Liver (tissue), 7 donors: ENCODE measurements at regions not wholly inside any gene's neighbourhood (a gene's known extent, or its start where the extent isn't known, plus 50 kb on each side); places are given as distances from the start of the nearest gene placed in this dataset.
"Not testable (repeated sequence)": the region's sequence is repeated elsewhere in the genome, so short reads cannot be mapped to it uniquely, and the experiment has no call there.

Source experiments
- DNase-seq: peaks from one replicate; pipeline ENCODE4 v3.0.0-alpha.2; 2017; ENCODE audit warnings: low spot score
- H3K27ac ChIP-seq, 2 donors: one replicate each; pipeline ENCODE4 v1.7.0; 2013; ENCODE audit warnings: inconsistent platforms in 2 of 2, low read length in 2 of 2, control low read depth in 1 of 2, low read depth in 1 of 2, mild to moderate bottlenecking in 1 of 2
- H3K27me3 ChIP-seq, 4 donors: one replicate each; pipeline versions ENCODE4 v1.6.1 to v1.7.0; 2013; ENCODE audit warnings: low read length in 3 of 4, inconsistent platforms in 1 of 4, mild to moderate bottlenecking in 1 of 4, moderate library complexity in 1 of 4; ENCODE audit not compliant: control insufficient read depth in 4 of 4, insufficient read depth in 4 of 4
- H3K36me3 ChIP-seq, 4 donors: one replicate each; pipeline versions ENCODE4 v1.6.1 to v1.7.0; 2013; ENCODE audit warnings: low read length in 3 of 4, mild to moderate bottlenecking in 3 of 4, low read depth in 1 of 4, moderate library complexity in 1 of 4; ENCODE audit not compliant: control insufficient read depth in 4 of 4, insufficient read depth in 3 of 4
- H3K4me1 ChIP-seq, 4 donors: one replicate each; pipeline versions ENCODE4 v1.6.1 to v1.7.0; 2013; ENCODE audit warnings: low read length in 3 of 4, mild to moderate bottlenecking in 3 of 4, moderate library complexity in 1 of 4; ENCODE audit not compliant: control insufficient read depth in 4 of 4, insufficient read depth in 4 of 4
- H3K4me3 ChIP-seq, 3 donors: one replicate each; pipeline versions ENCODE4 v1.6.1 to v1.7.0; 2013; ENCODE audit warnings: low read length in 3 of 3, control low read depth in 1 of 3, low read depth in 1 of 3, mild to moderate bottlenecking in 1 of 3
- H3K9ac ChIP-seq, 2 donors: one replicate each; pipeline ENCODE4 v1.7.0; 2013; ENCODE audit warnings: low read length in 2 of 2, mild to moderate bottlenecking in 2 of 2, moderate library complexity in 2 of 2, control low read depth in 1 of 2, low read depth in 1 of 2
- H3K9me3 ChIP-seq, 4 donors: one replicate each; pipeline versions ENCODE4 v1.6.1 to v1.7.0; 2013; ENCODE audit warnings: low read length in 3 of 4; ENCODE audit not compliant: control insufficient read depth in 4 of 4
- EGR1 ChIP-seq, 2 donors: IDR thresholded peaks; 2 replicates each; pipeline ENCODE4 v1.6.1; 2016 to 2018; ENCODE audit warnings: antibody characterized with exemption in 2 of 2, low read depth in 2 of 2
- FOXA1 ChIP-seq: IDR thresholded peaks from 2 replicates; pipeline ENCODE4 v1.6.1; 2016; ENCODE audit warnings: antibody characterized with exemption
- FOXA2 ChIP-seq: IDR thresholded peaks from 2 replicates; pipeline ENCODE4 v1.6.1; 2016; ENCODE audit warnings: antibody characterized with exemption
- GABPA ChIP-seq, 2 donors: IDR thresholded peaks in 1 of 2; conservative IDR thresholded peaks in 1 of 2; 2 replicates each; pipeline ENCODE4 v1.6.1; 2016; ENCODE audit warnings: antibody characterized with exemption in 2 of 2, mild to moderate bottlenecking in 1 of 2, moderate library complexity in 1 of 2
- HNF4A ChIP-seq, 2 donors: conservative IDR thresholded peaks; 2 replicates each; pipeline ENCODE4 v1.6.1; 2016; ENCODE audit warnings: antibody characterized with exemption in 2 of 2, mild to moderate bottlenecking in 2 of 2
- HNF4G ChIP-seq: IDR thresholded peaks from 2 replicates; pipeline ENCODE4 v1.6.1; 2016; ENCODE audit warnings: antibody characterized with exemption
- JUND ChIP-seq, 2 donors: IDR thresholded peaks; 2 replicates each; pipeline ENCODE4 v1.6.1; 2016; ENCODE audit warnings: antibody characterized with exemption in 2 of 2
- NR2F2 ChIP-seq: IDR thresholded peaks from 2 replicates; pipeline ENCODE4 v1.6.1; 2016; ENCODE audit warnings: antibody characterized with exemption
- RXRA ChIP-seq, 2 donors: IDR thresholded peaks; 2 replicates each; pipeline ENCODE4 v1.6.1; 2017 to 2018; ENCODE audit warnings: antibody characterized with exemption in 2 of 2, mild to moderate bottlenecking in 1 of 2
- SP1 ChIP-seq: IDR thresholded peaks from 2 replicates; pipeline ENCODE4 v1.6.1; 2018; ENCODE audit warnings: antibody characterized with exemption, mild to moderate bottlenecking
- TAF1 ChIP-seq: conservative IDR thresholded peaks from 2 replicates; pipeline ENCODE4 v1.6.1; 2016; ENCODE audit warnings: antibody characterized with exemption, mild to moderate bottlenecking
- WGBS: extraction: QIAGEN DNeasy Blood & Tissue Kit; methylation state at CpG from one replicate; pipeline ENCODE4 v1.1.7; 2013; 5-methylcytosine and 5-hydroxymethylcytosine counted together
- TF ChIP-seq, protein P1 (sequence below): IDR thresholded peaks from 2 replicates; pipeline ENCODE4 v1.6.1; 2016; ENCODE audit warnings: antibody characterized with exemption, mild to moderate bottlenecking
- TF ChIP-seq, protein P2 (sequence below): IDR thresholded peaks from 2 replicates; pipeline ENCODE4 v1.6.1; 2016; ENCODE audit warnings: antibody characterized with exemption
- TF ChIP-seq, protein P3 (sequence below): IDR thresholded peaks from 2 replicates; pipeline ENCODE4 v1.6.1; 2016; ENCODE audit warnings: antibody characterized with exemption
- TF ChIP-seq, protein P4 (sequence below): IDR thresholded peaks from 2 replicates; pipeline ENCODE4 v1.6.1; 2016; ENCODE audit warnings: antibody characterized with exemption
- donor health status: healthy.
- donor health status: healthy.
- donor health status: healthy.
- donor health status: healthy.

DNA sequence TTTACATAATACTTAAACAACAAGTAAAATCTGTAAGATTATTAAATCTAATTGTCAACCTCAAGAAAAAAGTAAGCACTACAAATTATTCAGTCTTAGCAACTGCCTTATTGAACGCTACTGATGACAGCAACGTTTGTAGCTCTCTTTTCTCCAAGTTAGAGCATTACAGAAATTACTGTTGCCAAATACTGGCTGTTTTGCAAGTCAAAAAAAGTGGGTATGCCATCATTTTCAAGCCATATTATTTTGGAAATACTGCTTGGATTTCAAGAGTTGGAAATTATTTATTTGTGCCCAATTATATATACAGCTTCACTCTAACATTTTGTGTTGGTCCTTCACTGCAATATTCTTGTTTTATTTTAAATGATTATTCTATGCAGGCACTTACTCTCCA, 221.7 kb downstream of the CXXC4 start:
- Histone ChIP-seq H3K4me3 (no peak overlapping the region), H3K27ac (no peak overlapping the region), H3K27me3 (no peaks in the 10 kb centered on the region), H3K9ac (no peak overlapping the region), H3K4me1 (no peaks in the 10 kb centered on the region), H3K36me3 (no peaks in the 10 kb centered on the region), H3K9me3 (no peaks in the 10 kb centered on the region)
- WGBS = 67% methylated on average over 2 of the region's 2 CpGs
- TF ChIP-seq, protein P1, sequence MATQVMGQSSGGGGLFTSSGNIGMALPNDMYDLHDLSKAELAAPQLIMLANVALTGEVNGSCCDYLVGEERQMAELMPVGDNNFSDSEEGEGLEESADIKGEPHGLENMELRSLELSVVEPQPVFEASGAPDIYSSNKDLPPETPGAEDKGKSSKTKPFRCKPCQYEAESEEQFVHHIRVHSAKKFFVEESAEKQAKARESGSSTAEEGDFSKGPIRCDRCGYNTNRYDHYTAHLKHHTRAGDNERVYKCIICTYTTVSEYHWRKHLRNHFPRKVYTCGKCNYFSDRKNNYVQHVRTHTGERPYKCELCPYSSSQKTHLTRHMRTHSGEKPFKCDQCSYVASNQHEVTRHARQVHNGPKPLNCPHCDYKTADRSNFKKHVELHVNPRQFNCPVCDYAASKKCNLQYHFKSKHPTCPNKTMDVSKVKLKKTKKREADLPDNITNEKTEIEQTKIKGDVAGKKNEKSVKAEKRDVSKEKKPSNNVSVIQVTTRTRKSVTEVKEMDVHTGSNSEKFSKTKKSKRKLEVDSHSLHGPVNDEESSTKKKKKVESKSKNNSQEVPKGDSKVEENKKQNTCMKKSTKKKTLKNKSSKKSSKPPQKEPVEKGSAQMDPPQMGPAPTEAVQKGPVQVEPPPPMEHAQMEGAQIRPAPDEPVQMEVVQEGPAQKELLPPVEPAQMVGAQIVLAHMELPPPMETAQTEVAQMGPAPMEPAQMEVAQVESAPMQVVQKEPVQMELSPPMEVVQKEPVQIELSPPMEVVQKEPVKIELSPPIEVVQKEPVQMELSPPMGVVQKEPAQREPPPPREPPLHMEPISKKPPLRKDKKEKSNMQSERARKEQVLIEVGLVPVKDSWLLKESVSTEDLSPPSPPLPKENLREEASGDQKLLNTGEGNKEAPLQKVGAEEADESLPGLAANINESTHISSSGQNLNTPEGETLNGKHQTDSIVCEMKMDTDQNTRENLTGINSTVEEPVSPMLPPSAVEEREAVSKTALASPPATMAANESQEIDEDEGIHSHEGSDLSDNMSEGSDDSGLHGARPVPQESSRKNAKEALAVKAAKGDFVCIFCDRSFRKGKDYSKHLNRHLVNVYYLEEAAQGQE = no peak
- no peak for TF ChIP-seq TAF1
- TF ChIP-seq, protein P2, sequence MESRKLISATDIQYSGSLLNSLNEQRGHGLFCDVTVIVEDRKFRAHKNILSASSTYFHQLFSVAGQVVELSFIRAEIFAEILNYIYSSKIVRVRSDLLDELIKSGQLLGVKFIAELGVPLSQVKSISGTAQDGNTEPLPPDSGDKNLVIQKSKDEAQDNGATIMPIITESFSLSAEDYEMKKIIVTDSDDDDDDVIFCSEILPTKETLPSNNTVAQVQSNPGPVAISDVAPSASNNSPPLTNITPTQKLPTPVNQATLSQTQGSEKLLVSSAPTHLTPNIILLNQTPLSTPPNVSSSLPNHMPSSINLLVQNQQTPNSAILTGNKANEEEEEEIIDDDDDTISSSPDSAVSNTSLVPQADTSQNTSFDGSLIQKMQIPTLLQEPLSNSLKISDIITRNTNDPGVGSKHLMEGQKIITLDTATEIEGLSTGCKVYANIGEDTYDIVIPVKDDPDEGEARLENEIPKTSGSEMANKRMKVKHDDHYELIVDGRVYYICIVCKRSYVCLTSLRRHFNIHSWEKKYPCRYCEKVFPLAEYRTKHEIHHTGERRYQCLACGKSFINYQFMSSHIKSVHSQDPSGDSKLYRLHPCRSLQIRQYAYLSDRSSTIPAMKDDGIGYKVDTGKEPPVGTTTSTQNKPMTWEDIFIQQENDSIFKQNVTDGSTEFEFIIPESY = no peak
- TF ChIP-seq FOXA1 = no peak
- TF ChIP-seq EGR1 (IDR thresholded peaks at IDR 0.05; ENCODE audit: low read depth in 2 of 2) = no peak
- no peak for TF ChIP-seq RXRA (IDR thresholded peaks at IDR 0.05)
- no peak for TF ChIP-seq SP1
- TF ChIP-seq GABPA (IDR thresholded peaks at IDR 0.05 in 1 of 2, conservative IDR thresholded peaks at IDR 0.05 in 1 of 2) = no peak
- TF ChIP-seq, protein P3, sequence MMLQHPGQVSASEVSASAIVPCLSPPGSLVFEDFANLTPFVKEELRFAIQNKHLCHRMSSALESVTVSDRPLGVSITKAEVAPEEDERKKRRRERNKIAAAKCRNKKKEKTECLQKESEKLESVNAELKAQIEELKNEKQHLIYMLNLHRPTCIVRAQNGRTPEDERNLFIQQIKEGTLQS = no peak
- no peak for TF ChIP-seq JUND (IDR thresholded peaks at IDR 0.05)
- TF ChIP-seq, protein P4, sequence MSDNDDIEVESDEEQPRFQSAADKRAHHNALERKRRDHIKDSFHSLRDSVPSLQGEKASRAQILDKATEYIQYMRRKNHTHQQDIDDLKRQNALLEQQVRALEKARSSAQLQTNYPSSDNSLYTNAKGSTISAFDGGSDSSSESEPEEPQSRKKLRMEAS = no peak
- no peak for TF ChIP-seq HNF4G
- no peak for TF ChIP-seq NR2F2
- no peak for TF ChIP-seq FOXA2
- no peak for TF ChIP-seq HNF4A (conservative IDR thresholded peaks at IDR 0.05)
- no peak for DNase-seq

DNA sequence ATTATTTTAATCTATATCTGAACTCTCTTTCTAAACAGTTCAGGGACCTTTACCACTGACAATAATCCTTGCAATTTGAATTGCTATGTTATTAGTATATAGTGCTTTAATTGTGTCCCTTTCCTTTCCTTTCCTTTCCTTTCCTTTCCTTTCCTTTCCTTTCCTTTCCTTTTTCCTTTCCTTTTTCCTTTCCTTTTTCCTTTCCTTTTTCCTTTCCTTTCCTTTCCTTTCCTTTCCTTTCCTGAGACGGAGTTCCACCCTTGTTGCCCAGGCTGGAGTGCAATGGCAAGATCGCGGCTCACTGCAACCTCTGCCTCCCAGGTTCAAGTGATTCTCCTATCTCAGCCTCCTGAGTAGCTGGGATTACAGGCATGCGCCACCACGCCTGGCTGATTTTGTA, 225.1 kb downstream of the CXXC4 start:
- not testable (repeated sequence) for DNase-seq, H3K36me3 ChIP-seq, H3K27me3 ChIP-seq, H3K9ac ChIP-seq, H3K27ac ChIP-seq, H3K4me3 ChIP-seq, H3K4me1 ChIP-seq, H3K9me3 ChIP-seq
- 95% methylated on average over 5 of the region's 5 CpGs for WGBS

DNA sequence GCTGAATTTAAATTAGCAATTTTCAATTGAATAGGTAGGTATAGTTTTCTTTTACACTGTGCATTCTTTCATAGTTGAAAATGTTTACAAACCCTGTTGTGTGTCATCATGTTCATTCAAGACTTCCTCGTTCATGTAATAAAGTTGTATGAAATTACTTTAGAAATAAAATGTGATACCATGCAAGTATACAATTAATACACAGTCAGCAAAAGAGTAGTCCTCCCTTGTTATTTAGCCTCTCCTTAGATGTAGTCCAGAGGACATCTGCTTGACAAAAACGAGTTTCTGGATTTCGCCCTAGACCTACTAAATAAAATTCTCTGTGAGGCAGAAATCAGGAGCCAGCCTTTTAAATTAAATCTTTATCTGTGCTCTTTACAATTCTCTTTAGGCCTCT, 231.6 kb downstream of the CXXC4 start:
- no peaks in the 10 kb centered on the region for H3K9me3 ChIP-seq
- no peak overlapping the region for H3K4me3 ChIP-seq
- H3K27ac ChIP-seq = no peak overlapping the region
- no peak for TF ChIP-seq RXRA (IDR thresholded peaks at IDR 0.05)
- no peaks in the 10 kb centered on the region for H3K4me1 ChIP-seq
- H3K27me3 ChIP-seq = peaks cover 0 to 2% (median 0%) of the 10 kb centered on the region in 4 donors
- H3K36me3 ChIP-seq = no peaks in the 10 kb centered on the region
- no peak overlapping the region for H3K9ac ChIP-seq
- WGBS = 71% methylated on average over 3 of the region's 3 CpGs
- DNase-seq = no peak
